GM12875 (cell line): ENCODE measurements at regions not wholly inside any gene's neighbourhood (a gene's known extent, or its start where the extent isn't known, plus 50 kb on each side); places are given as distances from the start of the nearest gene placed in this dataset.

Experiments
- H3K4me3 ChIP-seq: one replicate; pipeline ENCODE4 v1.5.1; 2011; ENCODE audit warnings: low read depth, low read length, control low read depth
- TF ChIP-seq, protein P1 (sequence below): IDR thresholded peaks from 2 replicates; pipeline ENCODE4 v1.5.1; 2011; ENCODE audit warnings: low read depth, mild to moderate bottlenecking, control low read depth, inconsistent platforms, low read length, moderate library complexity, borderline replicate concordance; ENCODE audit not compliant: insufficient read depth

DNA sequence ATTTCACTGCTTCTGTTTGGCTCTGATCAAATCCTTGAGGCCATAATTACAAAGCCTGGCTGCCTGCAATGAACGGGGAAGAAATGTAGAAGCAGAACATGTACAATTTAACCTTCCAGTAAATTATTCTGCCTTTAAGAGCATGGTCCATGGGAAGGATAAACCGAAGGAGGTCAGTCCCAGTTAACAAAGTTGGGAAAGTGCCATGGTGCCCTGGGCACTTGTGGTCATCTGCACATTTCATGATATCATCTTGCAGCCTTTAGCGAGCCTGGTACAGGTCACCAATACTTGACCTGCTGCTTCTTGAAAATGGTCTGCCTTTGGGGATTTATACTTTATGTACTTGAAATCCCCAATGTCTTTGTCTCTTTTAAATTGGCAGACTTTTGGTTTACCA lies 175.9 kb upstream of the KITLG start:
- TF ChIP-seq, protein P1, sequence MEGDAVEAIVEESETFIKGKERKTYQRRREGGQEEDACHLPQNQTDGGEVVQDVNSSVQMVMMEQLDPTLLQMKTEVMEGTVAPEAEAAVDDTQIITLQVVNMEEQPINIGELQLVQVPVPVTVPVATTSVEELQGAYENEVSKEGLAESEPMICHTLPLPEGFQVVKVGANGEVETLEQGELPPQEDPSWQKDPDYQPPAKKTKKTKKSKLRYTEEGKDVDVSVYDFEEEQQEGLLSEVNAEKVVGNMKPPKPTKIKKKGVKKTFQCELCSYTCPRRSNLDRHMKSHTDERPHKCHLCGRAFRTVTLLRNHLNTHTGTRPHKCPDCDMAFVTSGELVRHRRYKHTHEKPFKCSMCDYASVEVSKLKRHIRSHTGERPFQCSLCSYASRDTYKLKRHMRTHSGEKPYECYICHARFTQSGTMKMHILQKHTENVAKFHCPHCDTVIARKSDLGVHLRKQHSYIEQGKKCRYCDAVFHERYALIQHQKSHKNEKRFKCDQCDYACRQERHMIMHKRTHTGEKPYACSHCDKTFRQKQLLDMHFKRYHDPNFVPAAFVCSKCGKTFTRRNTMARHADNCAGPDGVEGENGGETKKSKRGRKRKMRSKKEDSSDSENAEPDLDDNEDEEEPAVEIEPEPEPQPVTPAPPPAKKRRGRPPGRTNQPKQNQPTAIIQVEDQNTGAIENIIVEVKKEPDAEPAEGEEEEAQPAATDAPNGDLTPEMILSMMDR: no peak
- H3K4me3 ChIP-seq: no peak overlapping the region

DNA sequence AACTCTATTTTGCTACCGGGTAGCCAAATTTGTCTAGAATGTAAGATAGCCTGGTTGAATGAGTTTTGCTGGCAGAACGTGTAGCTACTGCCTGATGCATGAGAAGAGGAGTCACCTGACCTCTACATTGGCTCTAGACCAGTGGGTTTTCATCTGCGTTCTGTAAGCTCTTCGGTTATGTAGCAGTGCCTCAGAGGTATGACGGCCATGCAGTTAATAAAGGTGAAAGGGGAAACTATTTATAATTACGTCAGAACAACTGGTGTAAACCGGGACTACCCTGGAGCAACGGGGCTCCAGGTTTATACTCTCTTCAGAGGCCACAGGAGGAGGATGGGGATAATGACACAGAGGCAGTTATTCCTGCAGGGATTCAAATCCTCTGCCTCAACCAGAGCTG lies 173.4 kb upstream of the KITLG start:
- no peak overlapping the region for H3K4me3 ChIP-seq
- TF ChIP-seq, protein P1: no peak

DNA sequence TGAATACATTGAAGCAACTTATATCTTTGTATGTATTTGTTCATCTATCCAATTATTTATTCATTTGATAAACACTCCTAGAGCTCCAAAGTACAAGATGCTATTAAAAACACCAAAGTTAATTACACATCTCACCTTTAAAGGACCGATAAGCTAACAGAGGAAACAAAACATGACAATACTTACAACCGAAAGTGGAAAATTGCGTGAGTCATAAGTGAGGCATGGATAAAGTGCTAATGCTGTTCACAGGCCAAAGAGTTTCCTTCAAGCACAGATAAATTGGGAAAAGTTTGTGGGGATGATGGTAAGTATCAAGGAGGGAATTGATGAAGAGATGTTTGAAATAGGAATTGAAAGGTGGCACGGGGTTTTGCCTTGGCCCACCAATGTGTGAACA lies 172.8 kb upstream of the KITLG start:
- TF ChIP-seq, protein P1: no peak
- no peak overlapping the region for H3K4me3 ChIP-seq

DNA sequence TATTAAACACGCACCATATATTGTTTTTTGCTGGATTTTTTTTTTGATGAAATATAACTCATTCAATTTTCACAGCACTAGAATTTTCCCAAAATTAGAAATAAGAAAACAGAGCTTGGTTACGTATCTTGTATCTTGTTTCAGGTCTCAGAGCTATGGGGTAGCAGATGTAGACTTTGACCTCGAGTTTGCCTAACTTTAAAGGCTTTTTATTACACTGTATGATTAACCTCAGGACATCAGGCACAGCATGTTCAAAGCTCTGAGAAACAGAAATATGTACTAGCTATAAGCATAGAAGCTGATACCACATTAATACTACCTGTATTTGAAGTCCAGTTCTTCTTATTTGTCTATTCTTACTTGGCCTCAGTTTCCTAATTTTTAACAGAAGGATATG lies 171.9 kb upstream of the KITLG start:
- TF ChIP-seq, protein P1: no peak

DNA sequence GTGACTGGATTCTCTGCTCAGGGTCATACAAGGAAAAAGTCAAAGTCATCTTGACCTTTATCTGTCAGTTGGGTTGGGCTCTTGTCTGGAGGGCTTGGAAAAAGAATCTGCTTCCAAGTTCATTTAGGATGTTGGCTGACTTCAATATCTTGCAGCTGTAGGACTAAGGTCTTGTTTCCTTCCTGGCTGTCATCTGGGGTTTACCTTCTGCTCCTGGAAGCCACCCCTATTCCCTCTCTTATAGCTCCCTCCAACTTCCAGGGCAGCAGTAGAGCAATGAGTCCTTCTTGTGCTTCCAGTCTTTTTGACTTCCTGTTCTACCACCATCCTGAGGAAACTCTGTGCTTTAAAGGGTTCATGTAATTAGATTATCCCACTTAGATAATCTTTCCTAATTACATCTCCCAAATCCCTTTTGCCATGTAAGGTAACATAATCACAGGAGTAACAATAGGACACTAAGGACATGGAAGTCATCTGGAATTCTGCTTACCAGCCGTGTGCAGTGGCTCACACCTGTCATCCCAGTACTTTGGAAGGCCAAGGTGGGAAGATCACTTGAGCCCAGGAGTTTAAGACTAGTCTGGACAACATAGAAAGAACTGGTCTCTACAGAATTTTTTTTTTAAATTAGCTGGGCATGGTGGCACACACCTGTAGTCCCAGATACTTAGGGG lies 170.7 kb upstream of the KITLG start:
- TF ChIP-seq, protein P1: no peak
- H3K4me3 ChIP-seq: no peak overlapping the region

More for the DNA sequence above, 171.9 kb upstream of the KITLG start:
- H3K4me3 ChIP-seq: no peak overlapping the region

- no peak overlapping the region for H3K4me3 ChIP-seq
- TF ChIP-seq, protein P1: no peak
Measured at GRCh38 chr12:88746386-88746785, 166.1 kb upstream of the KITLG start.

- H3K4me3 ChIP-seq: no peak overlapping the region
- TF ChIP-seq, protein P1: no peak
Measured at GRCh38 chr12:88743946-88744685, 163.8 kb upstream of the KITLG start.
